HG03108 (cell line): ENCODE measurements at regions not wholly inside any gene's neighbourhood (a gene's known extent, or its start where the extent isn't known, plus 50 kb on each side); places are given as distances from the start of the nearest gene placed in this dataset.

Experiments used
- ATAC-seq: cut with Tn5 transposase; IDR thresholded peaks from one replicate; pipeline ENCODE4 v1.9.1; 2021; ENCODE audit warnings: moderate library complexity; ENCODE audit not compliant: unreplicated experiment

- ATAC-seq: no peak
Measured at GRCh38 chr12:22893878-22894277, 268.9 kb downstream of the ETNK1 start.

- ATAC-seq: no peak
Measured at GRCh38 chr12:22899184-22899583, 274.2 kb downstream of the ETNK1 start.

- ATAC-seq: no peak
Measured at GRCh38 chr12:22900401-22900800, 275.4 kb downstream of the ETNK1 start.

GRCh38 chr12:22904485-22904884, 279.5 kb downstream of the ETNK1 start:
- ATAC-seq: no peak

GRCh38 chr12:22916241-22916640, 291.3 kb downstream of the ETNK1 start:
- ATAC-seq: no peak

GRCh38 chr12:22916815-22917214, 291.8 kb downstream of the ETNK1 start:
- ATAC-seq: no peak

- no peak for ATAC-seq
Measured at GRCh38 chr12:22919883-22920282, 294.9 kb downstream of the ETNK1 start.

- no peak for ATAC-seq
Measured at GRCh38 chr12:22923768-22924167, 298.8 kb downstream of the ETNK1 start.

GRCh38 chr12:22924391-22924790, 299.4 kb downstream of the ETNK1 start:
- ATAC-seq: no peak

- no peak for ATAC-seq
Measured at GRCh38 chr12:22925623-22926022, 300.7 kb downstream of the ETNK1 start.

GRCh38 chr12:22932431-22932830, 307.5 kb downstream of the ETNK1 start:
- ATAC-seq: no peak

GRCh38 chr12:22935090-22935489, 310.1 kb downstream of the ETNK1 start:
- no peak for ATAC-seq

GRCh38 chr12:22935501-22935900, 310.5 kb downstream of the ETNK1 start:
- no peak for ATAC-seq

GRCh38 chr12:22938323-22938722, 313.4 kb downstream of the ETNK1 start:
- no peak for ATAC-seq

- no peak for ATAC-seq
Measured at GRCh38 chr12:22951206-22951605, 326.2 kb downstream of the ETNK1 start.

- ATAC-seq: no peak
Measured at GRCh38 chr12:22956690-22957089, 331.7 kb downstream of the ETNK1 start.

GRCh38 chr12:22967171-22967570, 342.2 kb downstream of the ETNK1 start:
- ATAC-seq: no peak

- no peak for ATAC-seq
Measured at GRCh38 chr12:22969521-22969920, 344.6 kb downstream of the ETNK1 start.

GRCh38 chr12:22971247-22971646, 346.3 kb downstream of the ETNK1 start:
- no peak for ATAC-seq

GRCh38 chr12:22971701-22972191, 346.8 kb downstream of the ETNK1 start:
- no peak for ATAC-seq

- no peak for ATAC-seq
Measured at GRCh38 chr12:22974865-22975264, 349.9 kb downstream of the ETNK1 start.

- no peak for ATAC-seq
Measured at GRCh38 chr12:22978962-22979361, 354.0 kb downstream of the ETNK1 start.

- no peak for ATAC-seq
Measured at GRCh38 chr12:22979854-22980469, 355.0 kb downstream of the ETNK1 start.
